CD8-positive, alpha-beta memory T cell (primary cell): ENCODE measurements at regions not wholly inside any gene's neighbourhood (a gene's known extent, or its start where the extent isn't known, plus 50 kb on each side); places are given as distances from the start of the nearest gene placed in this dataset.
A peak's percentile ranks its signal among the peaks of the same experiment; 100 is the strongest.
"Not testable (repeated sequence)": the region's sequence is repeated elsewhere in the genome, so short reads cannot be mapped to it uniquely, and the experiment has no call there.

Experiments
- CTCF ChIA-PET: fragments of 350-600 bp; sonication (Branson Sonifier 250); formaldehyde crosslinking; loops from one replicate; lab custom pipeline; 2021; ENCODE audit warnings: antibody characterized with exemption; lab: Charles Lee
- POLR2A ChIA-PET: fragments of 350-600 bp; sonication (Branson Sonifier 250); formaldehyde crosslinking; loops from one replicate; lab custom pipeline; 2021; ENCODE audit warnings: antibody characterized with exemption; lab: Charles Lee
- DNase-seq, 5 donors: peaks; one replicate each; pipeline versions ENCODE4 v3.0.0 to v3.0.0-alpha.2; 2020 to 2022; ENCODE audit warnings: mixed read lengths in 1 of 5
- H3K27ac ChIP-seq: one replicate; pipeline ENCODE4 v1.7.0; 2013; ENCODE audit warnings: low read depth, mild to moderate bottlenecking, low read length, moderate library complexity
- H3K27me3 ChIP-seq: 2 replicates; pipeline ENCODE4 v1.7.0; 2013; ENCODE audit warnings: low read length, mild to moderate bottlenecking; ENCODE audit not compliant: insufficient read depth, poor library complexity, severe bottlenecking
- H3K36me3 ChIP-seq: 2 replicates; pipeline ENCODE4 v1.7.0; 2013; ENCODE audit warnings: mild to moderate bottlenecking, low read length, moderate library complexity; ENCODE audit not compliant: insufficient read depth
- H3K4me1 ChIP-seq: 2 replicates; pipeline ENCODE4 v1.7.0; 2013; ENCODE audit warnings: mild to moderate bottlenecking, low read length, moderate library complexity; ENCODE audit not compliant: insufficient read depth
- H3K4me3 ChIP-seq: 2 replicates; pipeline ENCODE4 v1.7.0; 2013; ENCODE audit warnings: mild to moderate bottlenecking, low read length
- H3K9me3 ChIP-seq: 2 replicates; pipeline ENCODE4 v1.7.0; 2013; ENCODE audit warnings: mild to moderate bottlenecking, low read length
- H3K27ac Mint-ChIP-seq, 8 donors: one replicate each; pipeline ENCODE4 v1.8.0; 2020 to 2021; ENCODE audit warnings: mixed read lengths in 8 of 8, mild to moderate bottlenecking in 6 of 8, inconsistent platforms in 3 of 8, moderate library complexity in 3 of 8
- H3K27me3 Mint-ChIP-seq, 2 donors: one replicate each; pipeline ENCODE4 v1.8.0; 2020 to 2021; ENCODE audit warnings: mixed read lengths in 2 of 2, mild to moderate bottlenecking in 1 of 2, moderate library complexity in 1 of 2
- H3K36me3 Mint-ChIP-seq, 3 donors: one replicate each; pipeline ENCODE4 v1.8.0; 2020 to 2021; ENCODE audit warnings: mixed read lengths in 3 of 3, inconsistent platforms in 1 of 3, mild to moderate bottlenecking in 1 of 3
- H3K4me1 Mint-ChIP-seq, 3 donors: one replicate each; pipeline ENCODE4 v1.8.0; 2020 to 2021; ENCODE audit warnings: mixed read lengths in 3 of 3, inconsistent platforms in 1 of 3, mild to moderate bottlenecking in 1 of 3
- H3K4me3 Mint-ChIP-seq, 7 donors: one replicate each; pipeline ENCODE4 v1.8.0; 2020 to 2021; ENCODE audit warnings: mixed read lengths in 7 of 7, mild to moderate bottlenecking in 6 of 7, moderate library complexity in 4 of 7, inconsistent platforms in 2 of 7
- H3K9me3 Mint-ChIP-seq, 5 donors: one replicate each; pipeline ENCODE4 v1.8.0; 2020 to 2022; ENCODE audit warnings: mixed read lengths in 5 of 5, mild to moderate bottlenecking in 3 of 5, moderate library complexity in 2 of 5, inconsistent platforms in 1 of 5

DNA sequence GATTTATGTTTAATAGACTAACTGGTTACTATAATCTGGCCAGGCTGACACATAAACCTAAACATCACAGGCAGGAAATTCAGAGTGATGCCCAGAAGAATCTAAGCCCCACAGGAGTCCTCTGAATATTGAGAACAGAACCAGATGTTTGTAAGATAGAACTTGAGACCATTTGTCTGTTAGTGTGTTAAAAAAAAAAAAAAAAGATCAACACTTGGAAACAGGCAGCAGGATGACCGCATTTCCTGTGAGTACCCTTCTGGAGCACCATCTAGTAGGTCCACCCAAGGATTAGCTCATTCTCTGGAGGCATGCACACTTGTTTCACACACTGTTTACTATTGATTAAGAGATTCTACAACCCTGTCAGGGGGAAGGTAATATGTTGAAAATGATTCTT, 111.4 kb upstream of the VANGL1 start:
- H3K36me3 Mint-ChIP-seq, result no peaks in the 10 kb centered on the region
- no peak for DNase-seq
- POLR2A ChIA-PET, result no interaction called here
- Histone ChIP-seq H3K27ac (no peak overlapping the region), H3K36me3 (no peaks in the 10 kb centered on the region), H3K27me3 (no peaks in the 10 kb centered on the region), H3K4me1 (no peaks in the 10 kb centered on the region), H3K9me3 (no peaks in the 10 kb centered on the region), H3K4me3 (no peak overlapping the region)
- peaks cover 0 to 3% (median 2%) of the 10 kb centered on the region in 3 donors for H3K4me1 Mint-ChIP-seq
- H3K27ac Mint-ChIP-seq, result no peak overlapping the region
- H3K27me3 Mint-ChIP-seq, result peaks cover 5 to 33% of the 10 kb centered on the region in 2 donors
- no peaks in the 10 kb centered on the region for H3K9me3 Mint-ChIP-seq
- H3K4me3 Mint-ChIP-seq, result no peak overlapping the region
- CTCF ChIA-PET, result no interaction called here

GRCh38 chr1:115529216-115529897, 112.4 kb upstream of the VANGL1 start:
- H3K4me3 Mint-ChIP-seq, result no peak overlapping the region
- no peak overlapping the region for H3K27ac Mint-ChIP-seq
- H3K9me3 ChIP-seq, result no peaks in the 10 kb centered on the region
- no peak overlapping the region for H3K4me3 ChIP-seq
- peaks cover 4 to 28% of the 10 kb centered on the region in 2 donors for H3K27me3 Mint-ChIP-seq
- peaks cover 0 to 3% (median 2%) of the 10 kb centered on the region in 3 donors for H3K4me1 Mint-ChIP-seq
- CTCF ChIA-PET, result no interaction called here
- H3K36me3 Mint-ChIP-seq, result no peaks in the 10 kb centered on the region
- H3K27me3 ChIP-seq, result no peaks in the 10 kb centered on the region
- DNase-seq, result no peak
- no peaks in the 10 kb centered on the region for H3K4me1 ChIP-seq
- H3K36me3 ChIP-seq, result no peaks in the 10 kb centered on the region
- POLR2A ChIA-PET, result no interaction called here
- no peaks in the 10 kb centered on the region for H3K9me3 Mint-ChIP-seq
- no peak overlapping the region for H3K27ac ChIP-seq

DNA sequence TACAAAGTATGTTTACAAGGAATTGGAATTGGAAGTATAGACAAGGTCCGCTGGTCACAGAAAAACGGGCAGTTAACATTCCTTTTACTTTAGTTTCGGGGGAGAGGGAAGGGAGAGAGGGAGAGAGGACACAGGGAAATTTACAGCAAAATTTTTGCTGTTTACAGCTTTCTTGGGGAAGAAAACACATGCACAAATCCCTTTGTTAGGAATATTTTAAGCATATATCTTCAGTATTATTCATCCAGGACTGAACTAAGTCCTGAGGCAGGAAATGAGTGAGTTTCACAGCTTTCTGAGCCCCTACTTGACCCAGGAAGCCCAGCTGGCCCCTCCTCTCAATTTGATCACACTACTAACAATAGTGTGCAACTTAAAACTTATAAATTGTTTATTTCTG, 113.4 kb upstream of the VANGL1 start:
- H3K4me1 ChIP-seq, H3K4me1 Mint-ChIP-seq, POLR2A ChIA-PET, H3K27ac ChIP-seq, H3K4me3 Mint-ChIP-seq, CTCF ChIA-PET, H3K27ac Mint-ChIP-seq, H3K9me3 Mint-ChIP-seq, H3K4me3 ChIP-seq, H3K36me3 ChIP-seq, H3K27me3 ChIP-seq, H3K36me3 Mint-ChIP-seq, DNase-seq, H3K9me3 ChIP-seq: not testable (repeated sequence)
- peaks cover 2 to 28% of the 10 kb centered on the region in 2 donors for H3K27me3 Mint-ChIP-seq

DNA sequence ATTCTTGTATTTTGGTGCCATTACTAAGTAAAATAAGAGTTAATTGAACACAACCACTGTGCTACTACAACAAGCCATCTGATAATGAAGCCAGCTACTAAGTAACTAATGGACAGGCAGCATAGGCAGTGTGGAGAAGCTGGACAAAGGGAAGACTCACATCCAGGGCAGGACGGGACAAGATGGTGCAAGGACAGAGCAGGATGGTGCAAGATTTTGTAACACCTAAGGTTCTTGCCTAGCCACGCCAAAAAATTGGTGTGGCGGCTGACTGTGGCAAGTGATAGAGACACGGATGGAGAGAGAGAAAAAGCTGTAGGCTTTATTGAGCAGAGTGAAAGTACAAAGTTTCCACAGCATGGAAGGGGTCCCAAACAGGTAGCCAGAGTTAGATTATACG, 114.0 kb upstream of the VANGL1 start:
- no peak for DNase-seq
- CTCF ChIA-PET, result no interaction called here
- H3K27ac ChIP-seq, result no peak overlapping the region
- no peaks in the 10 kb centered on the region for H3K4me1 ChIP-seq
- no peaks in the 10 kb centered on the region for H3K36me3 Mint-ChIP-seq
- no peaks in the 10 kb centered on the region for H3K27me3 ChIP-seq
- POLR2A ChIA-PET, result no interaction called here
- H3K36me3 ChIP-seq, result no peaks in the 10 kb centered on the region
- H3K27me3 Mint-ChIP-seq, result peaks cover 2 to 22% of the 10 kb centered on the region in 2 donors
- H3K9me3 Mint-ChIP-seq, result no peaks in the 10 kb centered on the region
- H3K4me1 Mint-ChIP-seq, result peaks cover 0 to 3% (median 2%) of the 10 kb centered on the region in 3 donors
- H3K9me3 ChIP-seq, result no peaks in the 10 kb centered on the region
- no peak overlapping the region for H3K4me3 ChIP-seq
- no peak overlapping the region for H3K4me3 Mint-ChIP-seq
- H3K27ac Mint-ChIP-seq, result no peak overlapping the region

DNA sequence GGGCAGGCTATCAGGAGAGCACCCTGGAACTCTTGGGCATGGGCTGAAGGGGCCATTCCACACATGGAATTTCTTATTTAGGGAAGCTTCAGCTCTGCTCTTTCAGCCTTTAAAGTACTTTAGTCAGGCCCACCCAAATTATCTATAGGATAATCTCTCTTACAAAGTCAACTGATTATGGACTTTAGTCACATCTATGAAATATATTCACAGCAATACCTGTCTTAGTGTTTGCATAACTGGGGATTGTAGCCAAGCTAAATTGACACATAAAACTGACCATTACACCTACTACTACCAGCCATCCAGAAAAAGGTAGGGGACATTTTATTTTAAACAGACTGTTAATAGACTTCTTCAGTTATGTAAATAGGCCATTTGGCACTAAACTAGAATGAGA, 114.9 kb upstream of the VANGL1 start:
- Histone ChIP-seq H3K4me1 (no peaks in the 10 kb centered on the region), H3K27me3 (no peaks in the 10 kb centered on the region), H3K9me3 (no peaks in the 10 kb centered on the region), H3K4me3 (no peak overlapping the region), H3K27ac (no peak overlapping the region), H3K36me3 (no peaks in the 10 kb centered on the region)
- H3K4me3 Mint-ChIP-seq, result no peak overlapping the region
- POLR2A ChIA-PET, result no interaction called here
- CTCF ChIA-PET, result no interaction called here
- no peaks in the 10 kb centered on the region for H3K9me3 Mint-ChIP-seq
- H3K27me3 Mint-ChIP-seq, result peaks cover 0 to 15% of the 10 kb centered on the region in 2 donors
- peak overlapping the region in 1 of 8 donors; percentile 65 for H3K27ac Mint-ChIP-seq
- no peak for DNase-seq
- peaks cover 0 to under 1% (median 0%) of the 10 kb centered on the region in 3 donors for H3K4me1 Mint-ChIP-seq
- H3K36me3 Mint-ChIP-seq, result no peaks in the 10 kb centered on the region

GRCh38 chr1:115524236-115524635, 117.5 kb upstream of the VANGL1 start:
- no peaks in the 10 kb centered on the region for H3K36me3 Mint-ChIP-seq
- CTCF ChIA-PET, result no interaction called here

GRCh38 chr1:115522386-115522785, 119.4 kb upstream of the VANGL1 start:
- no peaks in the 10 kb centered on the region for H3K36me3 ChIP-seq
- no peak for DNase-seq
- no peak overlapping the region for H3K4me3 Mint-ChIP-seq
- H3K27ac Mint-ChIP-seq, result no peak overlapping the region
- H3K4me3 ChIP-seq, result no peak overlapping the region
- H3K27ac ChIP-seq, result no peak overlapping the region
- POLR2A ChIA-PET, result no interaction called here
- peaks cover 3 to 26% of the 10 kb centered on the region in 2 donors for H3K27me3 Mint-ChIP-seq
- CTCF ChIA-PET, result no interaction called here
- no peaks in the 10 kb centered on the region for H3K4me1 ChIP-seq
- no peaks in the 10 kb centered on the region for H3K27me3 ChIP-seq
- no peaks in the 10 kb centered on the region for H3K9me3 ChIP-seq
- H3K4me1 Mint-ChIP-seq, result no peaks in the 10 kb centered on the region
- no peaks in the 10 kb centered on the region for H3K36me3 Mint-ChIP-seq
- H3K9me3 Mint-ChIP-seq, result peaks cover 0 to 3% (median 0%) of the 10 kb centered on the region in 5 donors

More at GRCh38 chr1:115524236-115524635, 117.5 kb upstream of the VANGL1 start:
- Histone ChIP-seq H3K36me3 (no peaks in the 10 kb centered on the region), H3K4me1 (no peaks in the 10 kb centered on the region), H3K27ac (no peak overlapping the region), H3K4me3 (no peak overlapping the region), H3K27me3 (no peaks in the 10 kb centered on the region), H3K9me3 (no peaks in the 10 kb centered on the region)
- DNase-seq, result no peak
- Mint-ChIP-seq H3K4me3 (no peak overlapping the region), H3K4me1 (no peaks in the 10 kb centered on the region), H3K27ac (no peak overlapping the region), H3K27me3 (peaks cover 3 to 25% of the 10 kb centered on the region in 2 donors), H3K9me3 (peaks cover 0 to 3% (median 0%) of the 10 kb centered on the region in 5 donors)
- POLR2A ChIA-PET, result no interaction called here

DNA sequence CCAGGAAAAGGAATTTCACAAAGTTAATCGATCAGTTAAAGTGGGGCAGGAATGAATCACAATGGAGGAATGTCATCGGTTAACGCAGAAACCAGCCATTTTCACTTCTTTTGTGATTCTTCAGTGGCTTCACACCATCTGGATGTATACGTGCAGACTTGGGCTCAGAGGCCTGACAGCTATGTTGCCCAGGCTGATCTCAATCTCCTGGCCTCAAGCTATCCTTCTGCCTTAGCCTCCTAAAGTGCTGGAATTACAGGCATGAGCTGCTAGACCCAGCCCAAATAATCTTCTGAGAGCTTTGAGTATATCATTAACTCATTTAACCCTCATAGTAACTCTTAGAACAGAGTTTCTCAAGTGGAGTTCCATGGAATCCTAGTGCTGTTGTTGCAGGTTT, 126.5 kb upstream of the VANGL1 start:
- no peaks in the 10 kb centered on the region for H3K36me3 Mint-ChIP-seq
- no peaks in the 10 kb centered on the region for H3K27me3 ChIP-seq
- H3K4me1 ChIP-seq, result no peaks in the 10 kb centered on the region
- H3K9me3 Mint-ChIP-seq, result peaks cover 0 to 2% (median 0%) of the 10 kb centered on the region in 5 donors
- H3K36me3 ChIP-seq, result no peaks in the 10 kb centered on the region
- H3K4me1 Mint-ChIP-seq, result no peaks in the 10 kb centered on the region
- CTCF ChIA-PET, result no interaction called here
- no peak overlapping the region for H3K27ac ChIP-seq
- H3K4me3 Mint-ChIP-seq, result no peak overlapping the region
- H3K4me3 ChIP-seq, result no peak overlapping the region
- POLR2A ChIA-PET, result no interaction called here
- H3K27ac Mint-ChIP-seq, result no peak overlapping the region
- H3K9me3 ChIP-seq, result no peaks in the 10 kb centered on the region
- H3K27me3 Mint-ChIP-seq, result peaks cover under 1 to 19% of the 10 kb centered on the region in 2 donors
- DNase-seq, result no peak
